SH-SY5Y (cell line): ENCODE measurements at regions not wholly inside any gene's neighbourhood (a gene's known extent, or its start where the extent isn't known, plus 50 kb on each side); places are given as distances from the start of the nearest gene placed in this dataset.

Source experiments
- GATA2 ChIP-seq: IDR thresholded peaks from 2 replicates; pipeline ENCODE4 v1.6.1; 2011; ENCODE audit warnings: mild to moderate bottlenecking, low read depth, low read length
- GATA3 ChIP-seq: IDR thresholded peaks from 2 replicates; pipeline ENCODE4 v1.6.1; 2011; ENCODE audit warnings: low read depth, mild to moderate bottlenecking, low read length, moderate library complexity

DNA sequence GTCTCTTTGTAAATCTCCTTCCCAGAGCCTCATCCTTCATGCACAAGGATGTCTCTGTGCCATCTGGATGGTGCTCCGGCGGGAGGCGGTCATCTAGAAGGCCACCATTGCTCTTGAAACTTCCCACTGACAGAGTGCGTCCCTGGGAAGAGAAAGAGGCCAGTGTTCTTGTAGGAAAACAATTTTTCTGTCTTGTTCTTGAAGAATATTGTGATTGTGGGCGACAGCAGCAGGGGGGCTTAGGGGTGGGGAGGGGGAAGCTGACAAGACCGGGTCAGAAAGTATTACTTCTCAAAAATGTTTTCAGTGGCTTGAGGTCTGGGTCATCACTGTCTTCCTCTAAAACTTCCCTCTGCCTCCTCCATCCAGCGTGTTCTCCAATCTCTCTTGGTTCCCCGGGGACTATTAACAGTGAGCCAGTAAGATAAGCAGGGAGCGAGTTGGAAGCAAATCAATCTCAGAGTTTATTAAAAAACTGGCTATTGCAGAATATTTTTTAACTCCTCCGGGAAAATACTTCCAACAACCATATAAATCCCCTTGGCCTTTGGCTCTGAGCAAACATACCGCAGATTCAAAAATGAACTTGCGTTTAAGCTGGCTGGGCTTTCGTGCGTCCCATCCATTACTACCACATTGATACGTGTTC, 597.8 kb upstream of the MGMT start:
- TF ChIP-seq GATA2 (no peak), GATA3 (no peak)

DNA sequence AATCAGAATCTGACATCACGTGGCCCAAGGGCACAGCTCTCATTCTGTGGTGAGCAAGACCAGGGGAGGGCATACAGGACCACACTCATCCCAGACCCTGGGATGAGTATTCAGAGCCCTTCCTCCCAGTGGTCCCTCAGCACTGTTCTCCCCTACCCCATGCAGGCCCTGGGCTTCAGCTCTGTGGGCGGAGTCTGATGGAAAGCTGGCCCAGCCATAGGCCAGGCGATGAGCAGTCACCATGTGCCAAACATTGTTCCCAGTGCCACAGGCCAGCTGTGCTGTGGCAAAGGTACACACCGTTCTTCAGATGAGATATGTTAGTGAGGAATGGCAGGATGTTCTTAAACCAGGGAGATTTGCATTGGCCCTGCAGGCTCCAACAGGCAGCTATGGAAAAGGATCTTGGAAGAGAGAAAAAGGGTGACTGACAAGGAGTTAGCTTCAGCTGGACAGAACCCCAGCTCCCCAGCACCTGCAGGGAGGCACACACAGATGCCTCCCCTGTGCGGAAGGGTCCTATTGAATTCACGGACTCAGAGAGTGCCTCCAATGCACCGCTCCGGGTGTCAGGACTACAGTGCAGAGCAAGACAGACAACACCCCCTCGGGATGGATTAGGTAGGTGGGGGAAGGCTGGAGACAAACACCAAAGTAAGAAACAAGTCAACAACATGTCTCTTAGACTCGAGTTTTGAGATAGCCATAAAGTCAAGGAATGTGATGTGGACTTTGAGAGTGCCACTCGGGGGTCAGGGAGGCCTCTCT, 596.0 kb upstream of the MGMT start:
- TF ChIP-seq GATA3: no peak
- TF ChIP-seq GATA2: no peak

DNA sequence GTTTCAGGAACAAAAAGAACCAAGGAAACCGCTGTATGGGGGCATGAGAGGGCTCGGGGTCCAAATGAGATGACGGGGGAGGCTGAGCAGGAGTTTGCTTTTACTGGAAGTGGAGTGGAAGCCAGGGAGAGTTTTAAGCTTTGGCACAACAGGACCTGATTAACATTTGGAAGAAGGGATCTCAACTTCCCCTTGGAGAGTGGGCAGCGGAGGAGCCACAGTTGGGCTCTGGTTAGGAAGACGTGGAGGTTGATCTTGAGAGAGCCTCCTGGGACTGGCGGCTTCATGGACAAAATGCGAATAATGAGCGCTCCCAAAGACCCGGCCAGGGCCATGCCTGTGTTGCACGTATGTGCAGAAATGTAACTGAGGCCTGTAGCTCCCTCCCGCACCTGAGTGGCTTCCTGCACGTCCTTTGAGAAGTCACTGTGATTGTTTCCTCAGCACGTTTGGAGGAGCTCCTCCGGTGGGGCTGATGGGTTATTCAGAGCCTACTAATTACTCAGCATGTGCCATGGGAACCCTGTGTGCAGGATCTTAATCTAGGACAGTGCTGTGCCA, 595.3 kb upstream of the MGMT start:
- TF ChIP-seq GATA3 (no peak), GATA2 (no peak)

DNA sequence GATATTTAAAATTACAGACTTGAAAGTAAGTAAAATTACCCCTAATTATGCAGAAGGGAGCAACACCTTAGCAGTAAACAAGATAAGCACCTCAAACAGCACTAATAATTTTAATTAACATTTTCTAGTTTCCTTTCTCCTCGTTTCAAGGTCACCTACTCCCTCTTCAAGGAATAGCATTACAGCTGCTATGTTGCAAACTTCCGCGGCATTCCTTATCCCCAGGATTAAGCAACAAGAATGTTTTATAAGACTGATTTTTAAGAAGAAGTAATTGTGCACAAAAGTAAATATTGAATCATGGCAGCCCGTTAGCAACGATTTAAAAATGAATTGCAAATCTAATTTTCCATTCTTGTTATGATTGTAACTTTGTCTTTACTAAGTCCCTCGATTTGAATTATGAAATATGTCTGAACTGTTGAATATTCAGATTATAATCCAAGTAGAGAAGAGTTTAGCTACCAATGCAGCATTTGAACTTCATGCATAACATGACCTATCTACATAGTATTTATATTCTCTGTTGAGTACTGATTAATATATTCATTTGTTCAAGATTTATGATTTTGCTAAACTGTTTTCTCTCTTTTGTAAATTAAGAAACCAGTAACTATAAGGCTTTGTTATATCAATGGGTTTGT, 593.5 kb upstream of the MGMT start:
- TF ChIP-seq GATA3 (no peak), GATA2 (no peak)

DNA sequence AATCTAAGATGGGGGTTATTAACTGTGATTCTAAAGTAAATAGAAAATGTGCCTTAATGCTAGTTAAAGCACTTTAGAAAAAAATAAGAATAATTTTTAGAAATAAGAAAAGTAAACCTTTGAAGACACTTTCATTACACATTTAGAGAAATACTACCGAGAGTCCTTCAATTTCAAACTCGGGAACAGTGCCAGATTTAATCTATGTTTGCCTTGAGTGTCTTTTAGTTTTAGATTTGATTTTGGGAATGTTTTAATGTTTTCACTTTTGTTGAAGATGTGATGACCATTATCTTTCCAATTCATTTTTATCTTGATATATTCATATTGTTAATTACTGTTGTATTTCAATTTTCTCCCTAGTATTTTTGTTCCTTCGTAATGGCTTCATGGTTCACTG, 592.7 kb upstream of the MGMT start:
- TF ChIP-seq GATA3 (no peak), GATA2 (no peak)

DNA sequence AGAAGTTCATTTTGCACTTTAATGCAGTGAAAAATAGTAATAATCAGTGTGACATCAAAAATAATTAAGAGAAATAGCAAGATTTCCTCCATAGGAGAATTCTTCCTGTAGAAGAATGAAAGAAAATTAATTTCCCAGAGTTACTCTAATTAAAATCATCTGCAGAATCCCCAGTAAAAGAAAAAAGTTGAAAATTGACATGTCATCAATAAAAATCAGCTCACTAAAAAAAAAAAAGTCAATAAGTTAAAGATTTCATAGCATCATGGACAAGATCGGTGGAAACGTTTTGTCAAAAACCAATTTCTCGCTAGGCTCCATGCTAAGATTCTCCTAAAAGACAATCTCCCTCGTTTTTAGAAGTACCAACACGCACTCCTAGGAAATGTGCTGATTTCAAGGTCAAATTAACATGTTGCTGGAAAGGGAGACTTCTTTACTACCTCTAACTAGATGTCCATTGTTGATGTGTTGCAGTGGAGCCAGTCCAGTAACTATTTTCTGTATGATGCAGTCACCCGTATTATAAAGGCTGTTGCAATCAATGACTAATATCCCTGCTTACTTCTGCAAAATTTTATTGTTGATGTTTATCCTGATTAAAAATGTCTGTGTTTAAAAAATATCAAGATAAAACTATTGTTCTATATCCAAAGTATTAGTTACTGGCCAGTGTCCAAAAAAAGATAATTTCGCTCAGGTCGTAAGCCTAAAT, 591.9 kb upstream of the MGMT start:
- no peak for TF ChIP-seq GATA3
- no peak for TF ChIP-seq GATA2

DNA sequence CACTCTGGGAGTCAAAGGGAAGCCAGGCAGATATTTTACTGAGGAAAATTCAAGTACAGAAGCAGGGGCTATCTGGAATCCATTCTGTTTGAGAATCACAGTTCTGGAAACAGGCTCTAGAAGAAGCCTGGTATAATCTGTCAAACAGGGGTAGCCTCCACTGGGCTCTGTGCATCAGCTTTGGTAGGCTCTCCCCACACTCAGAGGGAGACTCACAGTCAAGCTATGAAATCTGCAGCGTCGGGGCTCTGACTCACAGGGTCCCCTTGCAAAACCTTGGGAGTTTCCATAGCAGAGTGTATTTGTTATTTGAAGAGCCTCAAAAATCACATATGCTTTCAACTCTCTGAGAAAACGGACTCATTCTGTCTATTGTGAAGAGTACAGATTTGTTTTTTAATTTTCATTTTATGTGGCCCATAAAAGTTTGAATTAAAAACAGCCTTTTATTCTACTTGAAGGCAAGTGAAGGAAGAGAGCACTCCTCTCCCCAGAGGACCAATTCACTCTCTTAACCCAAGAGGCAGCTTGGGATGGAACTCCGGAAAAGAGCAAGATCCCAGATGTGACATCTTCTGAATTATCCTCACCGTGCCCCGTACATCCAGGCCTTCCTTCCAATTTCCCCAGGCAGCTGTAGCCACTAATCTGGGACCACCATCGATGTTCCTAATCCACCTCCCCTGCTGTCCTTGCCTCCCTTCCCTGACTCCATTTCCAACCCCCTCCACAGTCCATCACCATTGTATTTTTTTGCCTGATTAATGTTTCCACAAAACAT, 590.9 kb upstream of the MGMT start:
- TF ChIP-seq GATA3 (no peak), GATA2 (no peak)

DNA sequence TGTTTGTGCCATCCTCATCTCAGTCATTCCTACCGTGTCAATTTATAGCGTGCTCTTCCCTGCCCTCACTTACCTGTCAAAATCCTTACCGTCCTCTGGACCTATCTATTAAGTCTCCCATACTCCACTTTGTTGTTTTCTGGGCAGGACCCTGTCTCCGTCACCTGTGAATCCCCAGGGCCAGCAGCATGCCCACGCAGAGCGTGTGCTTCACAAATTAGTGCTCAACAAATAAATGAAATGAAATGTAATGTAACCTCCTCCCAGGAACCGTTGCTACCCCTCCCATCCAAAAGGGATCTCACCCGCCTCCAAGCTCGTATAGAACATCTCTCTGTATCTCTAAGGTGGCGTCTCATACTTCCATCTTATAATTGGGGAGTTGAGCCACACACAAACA, 589.9 kb upstream of the MGMT start:
- TF ChIP-seq GATA3 (no peak), GATA2 (no peak)

DNA sequence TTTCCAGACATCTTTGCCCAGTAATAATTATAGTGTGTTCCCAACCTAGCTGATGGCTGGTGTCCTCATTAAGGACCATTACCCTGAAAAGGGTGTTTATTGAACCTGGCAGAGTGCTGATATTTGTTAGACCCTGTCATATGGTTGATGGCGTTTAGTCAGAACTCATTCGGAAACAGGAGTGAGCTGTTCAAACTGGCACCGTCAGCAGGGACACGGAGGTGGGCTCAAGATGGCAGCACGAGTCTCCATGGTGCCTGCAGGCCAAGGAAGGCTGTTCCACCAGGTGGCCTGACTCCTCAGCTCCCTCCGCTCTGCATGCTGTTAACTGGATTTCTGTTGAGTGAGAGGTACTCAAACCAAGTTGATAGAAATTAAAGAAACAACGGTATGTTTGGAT, 589.1 kb upstream of the MGMT start:
- TF ChIP-seq GATA2 (no peak), GATA3 (no peak)

DNA sequence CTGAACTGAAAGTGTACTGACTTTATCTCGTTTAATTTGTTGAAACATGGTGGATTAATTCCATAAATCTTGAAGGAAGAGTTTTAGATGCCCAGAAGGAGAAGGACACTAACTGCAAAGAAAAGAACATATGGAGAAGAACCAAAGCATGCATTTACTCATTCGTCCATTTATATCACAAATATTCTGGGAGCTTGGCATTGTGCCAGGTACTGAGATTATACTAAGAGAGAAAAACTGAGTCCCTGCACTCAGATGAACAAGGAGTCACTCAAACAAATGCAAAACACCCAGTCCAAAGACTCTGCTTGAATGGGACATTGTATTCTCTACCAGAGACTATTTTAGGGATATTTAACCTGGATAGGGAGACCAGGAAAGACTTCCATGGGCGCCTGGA, 588.0 kb upstream of the MGMT start:
- TF ChIP-seq GATA2 (no peak), GATA3 (no peak)

DNA sequence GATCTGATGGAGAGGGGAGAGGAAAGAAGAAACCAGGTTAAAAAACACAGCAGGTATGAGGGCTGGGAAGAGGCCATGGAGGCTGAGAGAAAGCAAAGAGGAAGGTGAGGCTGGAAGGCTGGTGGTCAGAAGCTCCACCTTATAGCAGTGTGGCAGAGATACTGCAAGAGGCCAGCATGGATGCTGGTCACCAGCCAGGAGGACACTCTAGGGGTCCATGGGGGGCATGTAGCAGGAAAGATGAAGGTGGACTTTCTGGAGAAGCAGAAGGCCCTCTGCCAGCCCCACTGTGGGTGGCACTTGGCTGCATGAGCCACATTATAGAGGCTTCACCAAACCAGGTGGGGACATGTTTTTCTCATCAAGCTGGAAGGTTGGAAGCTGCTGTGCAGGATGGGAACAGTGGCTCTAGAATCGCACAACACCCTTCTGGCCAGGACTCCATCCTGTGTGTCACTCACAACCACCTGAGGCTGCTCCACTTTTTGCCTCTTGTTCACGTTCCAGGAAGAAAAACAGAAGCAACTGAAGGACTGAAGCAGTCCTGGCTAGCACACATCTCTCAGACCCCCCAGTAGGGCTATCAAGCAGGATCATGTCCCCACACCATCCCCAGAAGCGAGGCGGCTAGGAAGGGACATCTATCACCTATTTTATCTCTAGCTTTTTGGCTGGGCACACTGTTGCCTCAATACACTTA, 587.5 kb upstream of the MGMT start:
- TF ChIP-seq GATA3 (no peak), GATA2 (no peak)

DNA sequence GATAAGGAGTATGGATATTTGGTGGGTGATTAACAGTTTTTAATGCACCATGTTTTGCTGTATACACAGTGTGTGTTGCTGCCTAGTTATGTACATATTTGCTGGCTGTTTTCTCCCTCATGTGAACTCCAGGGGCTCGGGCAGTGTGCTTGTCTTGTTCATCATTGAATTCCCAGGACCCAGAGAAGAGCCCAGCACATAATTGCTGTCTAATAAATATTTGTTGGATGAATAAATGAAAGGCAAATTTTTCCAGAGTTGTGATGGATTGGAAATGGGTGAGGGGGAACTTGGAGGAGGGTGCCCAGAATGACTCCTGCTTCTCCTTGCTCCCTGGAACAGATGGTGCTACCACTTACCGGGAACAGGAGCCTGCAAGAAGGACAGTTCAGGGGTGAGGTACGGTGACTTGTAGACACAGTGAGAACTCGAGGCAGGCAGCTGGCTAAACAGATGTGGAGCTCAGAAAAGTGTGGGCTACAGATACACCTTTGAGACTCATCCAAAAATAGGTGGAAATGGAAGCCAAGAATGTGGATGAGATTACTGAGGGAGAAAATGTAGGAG, 586.8 kb upstream of the MGMT start:
- no peak for TF ChIP-seq GATA2
- TF ChIP-seq GATA3: no peak
